HCT116 (cell line): ENCODE measurements at regions not wholly inside any gene's neighbourhood (a gene's known extent, or its start where the extent isn't known, plus 50 kb on each side); places are given as distances from the start of the nearest gene placed in this dataset.

Experiments used
- ATAC-seq: fragments of 200-7000 bp; cut with Tn5 transposase; 2 replicates; pipeline ENCODE4 v1.9.1; 2020; ENCODE audit warnings: mild to moderate bottlenecking, moderate library complexity
- BruUV-seq: library from RNA; stranded (reverse); fragments of 400-500 nt; replicated peaks from 2 replicates; lab custom pipeline; 2021; lab: Mats Ljungman, UMichigan
- CTCF ChIA-PET: fragments of 300-600 bp; sonication (Branson Sonifier 250); formaldehyde crosslinking; loops from one replicate; lab custom pipeline; 2021; ENCODE audit warnings: antibody characterized with exemption; lab: Charles Lee
- POLR2A ChIA-PET: fragments of 300-600, 350-600 bp; sonication (Branson Sonifier 250); formaldehyde crosslinking; loops from one replicate; lab custom pipeline; 2021; ENCODE audit warnings: antibody characterized with exemption; lab: Charles Lee
- RAD21 ChIA-PET, 2 experiments: fragments of 300-600 bp; sonication (Branson Sonifier 250); formaldehyde crosslinking; loops; one replicate each; lab custom pipeline; 2023; ENCODE audit warnings: low total read pairs in 2 of 2; ENCODE audit not compliant: uncharacterized antibody in 2 of 2, unreplicated experiment in 2 of 2, low non-redundant PET in 1 of 2; lab: Charles Lee
- DNase-seq: peaks from one replicate; pipeline ENCODE4 v3.0.0-alpha.2; 2010; ENCODE audit warnings: low read depth, low spot score
- H2AFZ ChIP-seq: fragments of 200-600 bp; shearing (Covaris generic), sonication (generic); 2 replicates; pipeline ENCODE4 v1.6.1; 2017; ENCODE audit warnings: low read depth, mixed run types, mixed read lengths, antibody characterized with exemption, low read length; ENCODE audit not compliant: poor library complexity, severe bottlenecking
- H3K27ac ChIP-seq: 2 replicates; pipeline ENCODE4 v1.5.1; 2012; ENCODE audit warnings: low read depth, low read length
- H3K27me3 ChIP-seq: fragments of 200-600 bp; sonication (generic); 2 replicates; pipeline ENCODE4 v1.6.1; 2016; ENCODE audit warnings: mixed run types, low read length, mixed read lengths; ENCODE audit not compliant: insufficient read depth
- H3K36me3 ChIP-seq, 2 experiments: fragments of 200-500 bp in 1 of 2; fragments of 200-600 bp in 1 of 2; sonication (Bioruptor generic) in 1 of 2; sonication (generic) in 1 of 2; 2 replicates each; pipeline versions ENCODE4 v1.5.1 to v1.6.1; 2014 to 2016; ENCODE audit warnings: low read length in 2 of 2, inconsistent platforms in 1 of 2, mixed read lengths in 1 of 2, mixed run types in 1 of 2; ENCODE audit not compliant: insufficient read depth in 2 of 2, control insufficient read depth in 1 of 2
- H3K4me1 ChIP-seq, 2 experiments: fragments of 200-600 bp in 1 of 2; sonication (generic) in 1 of 2; 2 replicates each; pipeline versions ENCODE4 v1.5.1 to v1.6.1; 2012 to 2017; ENCODE audit warnings: low read length in 2 of 2, inconsistent platforms in 1 of 2, mild to moderate bottlenecking in 1 of 2, mixed read lengths in 1 of 2, mixed run types in 1 of 2, moderate library complexity in 1 of 2; ENCODE audit not compliant: insufficient read depth in 2 of 2, control insufficient read depth in 1 of 2
- H3K4me2 ChIP-seq: fragments of 200-600 bp; sonication (generic); 2 replicates; pipeline ENCODE4 v1.6.1; 2017; ENCODE audit warnings: mixed run types, low read length, mixed read lengths
- H3K4me3 ChIP-seq, 2 experiments: fragments of 200-600 bp in 1 of 2; sonication (generic) in 1 of 2; replicated peaks in 1 of 2; 2 replicates each; pipeline ENCODE4 v1.5.1; 2011 to 2016; ENCODE audit warnings: low read length in 2 of 2, control low read depth in 1 of 2, low read depth in 1 of 2, mild to moderate bottlenecking in 1 of 2, mixed read lengths in 1 of 2, mixed run types in 1 of 2
- H3K79me2 ChIP-seq: fragments of 200-600 bp; sonication (generic); 2 replicates; pipeline ENCODE4 v1.6.1; 2017; ENCODE audit warnings: mild to moderate bottlenecking, mixed run types, low read length, moderate library complexity, mixed read lengths; ENCODE audit not compliant: insufficient read depth
- H3K9ac ChIP-seq: fragments of 200-600 bp; sonication (generic); 2 replicates; pipeline ENCODE4 v1.6.1; 2016; ENCODE audit warnings: low read length, mixed read lengths
- H3K9me2 ChIP-seq: fragments of 200-600 bp; sonication (generic), shearing (Covaris generic); 2 replicates; pipeline ENCODE4 v1.6.1; 2017; ENCODE audit warnings: mixed run types, mild to moderate bottlenecking, moderate library complexity; ENCODE audit not compliant: insufficient read depth
- H3K9me3 ChIP-seq, 2 experiments: fragments of 200-500 bp in 1 of 2; fragments of 200-600 bp in 1 of 2; sonication (Bioruptor generic) in 1 of 2; sonication (generic) in 1 of 2; 2 replicates each; pipeline ENCODE4 v1.6.1; 2014 to 2017; ENCODE audit warnings: low read length in 2 of 2, mixed read lengths in 2 of 2, inconsistent platforms in 1 of 2, low read depth in 1 of 2, mild to moderate bottlenecking in 1 of 2, mixed run types in 1 of 2, moderate library complexity in 1 of 2; ENCODE audit not compliant: control insufficient read depth in 1 of 2, insufficient read depth in 1 of 2
- H4K20me1 ChIP-seq: fragments of 200-600 bp; sonication (generic), shearing (Covaris generic); 2 replicates; pipeline ENCODE4 v1.6.1; 2017; ENCODE audit warnings: mixed run types, mild to moderate bottlenecking, moderate library complexity; ENCODE audit not compliant: insufficient read depth
- CBX3 ChIP-seq: IDR thresholded peaks from 2 replicates; pipeline ENCODE4 v1.6.1; 2012; ENCODE audit warnings: low read depth
- ELF1 ChIP-seq: IDR thresholded peaks from 2 replicates; pipeline ENCODE4 v1.6.1; 2012; ENCODE audit warnings: low read depth, borderline replicate concordance
- MAX ChIP-seq: IDR thresholded peaks from 2 replicates; pipeline ENCODE4 v1.6.1; 2012
- POLR2AphosphoS5 ChIP-seq: IDR thresholded peaks from 2 replicates; pipeline ENCODE4 v1.6.1; 2011; ENCODE audit warnings: mild to moderate bottlenecking, low read depth, low read length, moderate library complexity
- SRF ChIP-seq: IDR thresholded peaks from 2 replicates; pipeline ENCODE4 v1.6.1; 2012; ENCODE audit warnings: low read depth
- TCF7L2 ChIP-seq: IDR thresholded peaks from 2 replicates; pipeline ENCODE4 v1.7.0; 2011; ENCODE audit warnings: borderline replicate concordance, inconsistent platforms; ENCODE audit not compliant: insufficient read depth, insufficient read length; ENCODE audit errors: extremely low read depth
- YY1 ChIP-seq: IDR thresholded peaks from 2 replicates; pipeline ENCODE4 v1.6.1; 2011; ENCODE audit warnings: low read length, low read depth, moderate library complexity, mild to moderate bottlenecking; ENCODE audit not compliant: insufficient replicate concordance; ENCODE audit errors: extremely low read depth
- ZFX ChIP-seq: fragments of 450-650 bp; IDR thresholded peaks from 2 replicates; pipeline ENCODE4 v1.6.1; 2017
- intact Hi-C: fragments of 100-400 bp; cut with micrococcal nuclease; formaldehyde crosslinking; loops from 2 replicates; pipeline ENCODE4 v1.10.0; 2022
- TF ChIP-seq, protein P1 (sequence below): IDR thresholded peaks from 2 replicates; pipeline ENCODE4 v1.6.1; 2011; ENCODE audit warnings: mild to moderate bottlenecking, low read length, moderate library complexity; ENCODE audit not compliant: insufficient replicate concordance; ENCODE audit errors: extremely low read depth
- TF ChIP-seq, protein P2 (sequence below): IDR thresholded peaks from 2 replicates; pipeline ENCODE4 v1.6.1; 2012; ENCODE audit warnings: low read depth

GRCh38 chr4:78667764-78668163 is 108.4 kb upstream of the BMP2K start:
- BruUV-seq: no TSS peak
- intact Hi-C loops: no loop called here
- TF ChIP-seq TCF7L2 (no peak), POLR2AphosphoS5 (no peak), YY1 (no peak), MAX (no peak), ELF1 (no peak), CBX3 (no peak), SRF (no peak), ZFX (no peak)
- TF ChIP-seq, protein P1, sequence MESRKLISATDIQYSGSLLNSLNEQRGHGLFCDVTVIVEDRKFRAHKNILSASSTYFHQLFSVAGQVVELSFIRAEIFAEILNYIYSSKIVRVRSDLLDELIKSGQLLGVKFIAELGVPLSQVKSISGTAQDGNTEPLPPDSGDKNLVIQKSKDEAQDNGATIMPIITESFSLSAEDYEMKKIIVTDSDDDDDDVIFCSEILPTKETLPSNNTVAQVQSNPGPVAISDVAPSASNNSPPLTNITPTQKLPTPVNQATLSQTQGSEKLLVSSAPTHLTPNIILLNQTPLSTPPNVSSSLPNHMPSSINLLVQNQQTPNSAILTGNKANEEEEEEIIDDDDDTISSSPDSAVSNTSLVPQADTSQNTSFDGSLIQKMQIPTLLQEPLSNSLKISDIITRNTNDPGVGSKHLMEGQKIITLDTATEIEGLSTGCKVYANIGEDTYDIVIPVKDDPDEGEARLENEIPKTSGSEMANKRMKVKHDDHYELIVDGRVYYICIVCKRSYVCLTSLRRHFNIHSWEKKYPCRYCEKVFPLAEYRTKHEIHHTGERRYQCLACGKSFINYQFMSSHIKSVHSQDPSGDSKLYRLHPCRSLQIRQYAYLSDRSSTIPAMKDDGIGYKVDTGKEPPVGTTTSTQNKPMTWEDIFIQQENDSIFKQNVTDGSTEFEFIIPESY: no peak
- TF ChIP-seq, protein P2, sequence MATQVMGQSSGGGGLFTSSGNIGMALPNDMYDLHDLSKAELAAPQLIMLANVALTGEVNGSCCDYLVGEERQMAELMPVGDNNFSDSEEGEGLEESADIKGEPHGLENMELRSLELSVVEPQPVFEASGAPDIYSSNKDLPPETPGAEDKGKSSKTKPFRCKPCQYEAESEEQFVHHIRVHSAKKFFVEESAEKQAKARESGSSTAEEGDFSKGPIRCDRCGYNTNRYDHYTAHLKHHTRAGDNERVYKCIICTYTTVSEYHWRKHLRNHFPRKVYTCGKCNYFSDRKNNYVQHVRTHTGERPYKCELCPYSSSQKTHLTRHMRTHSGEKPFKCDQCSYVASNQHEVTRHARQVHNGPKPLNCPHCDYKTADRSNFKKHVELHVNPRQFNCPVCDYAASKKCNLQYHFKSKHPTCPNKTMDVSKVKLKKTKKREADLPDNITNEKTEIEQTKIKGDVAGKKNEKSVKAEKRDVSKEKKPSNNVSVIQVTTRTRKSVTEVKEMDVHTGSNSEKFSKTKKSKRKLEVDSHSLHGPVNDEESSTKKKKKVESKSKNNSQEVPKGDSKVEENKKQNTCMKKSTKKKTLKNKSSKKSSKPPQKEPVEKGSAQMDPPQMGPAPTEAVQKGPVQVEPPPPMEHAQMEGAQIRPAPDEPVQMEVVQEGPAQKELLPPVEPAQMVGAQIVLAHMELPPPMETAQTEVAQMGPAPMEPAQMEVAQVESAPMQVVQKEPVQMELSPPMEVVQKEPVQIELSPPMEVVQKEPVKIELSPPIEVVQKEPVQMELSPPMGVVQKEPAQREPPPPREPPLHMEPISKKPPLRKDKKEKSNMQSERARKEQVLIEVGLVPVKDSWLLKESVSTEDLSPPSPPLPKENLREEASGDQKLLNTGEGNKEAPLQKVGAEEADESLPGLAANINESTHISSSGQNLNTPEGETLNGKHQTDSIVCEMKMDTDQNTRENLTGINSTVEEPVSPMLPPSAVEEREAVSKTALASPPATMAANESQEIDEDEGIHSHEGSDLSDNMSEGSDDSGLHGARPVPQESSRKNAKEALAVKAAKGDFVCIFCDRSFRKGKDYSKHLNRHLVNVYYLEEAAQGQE: no peak

More at GRCh38 chr4:78667764-78668163, 108.4 kb upstream of the BMP2K start:
- ATAC-seq: no peak
- Histone ChIP-seq H4K20me1 (no peaks in the 10 kb centered on the region), H3K4me3 (no peak overlapping the region), H3K36me3 (no peaks in the 10 kb centered on the region), H3K9me2 (no peaks in the 10 kb centered on the region), H2AFZ (no peak overlapping the region), H3K79me2 (no peaks in the 10 kb centered on the region), H3K4me2 (no peak overlapping the region), H3K4me1 (no peaks in the 10 kb centered on the region), H3K27ac (no peak overlapping the region), H3K27me3 (no peaks in the 10 kb centered on the region), H3K9me3 (no peaks in the 10 kb centered on the region), H3K9ac (no peak overlapping the region)
- POLR2A ChIA-PET: no interaction called here
- DNase-seq: no peak
- RAD21 ChIA-PET: no interaction called here
- CTCF ChIA-PET: no interaction called here
